ENCODE measurements at regions not wholly inside any gene's neighbourhood (a gene's known extent, or its start where the extent isn't known, plus 50 kb on each side); places are given as distances from the start of the nearest gene placed in this dataset.

DNA sequence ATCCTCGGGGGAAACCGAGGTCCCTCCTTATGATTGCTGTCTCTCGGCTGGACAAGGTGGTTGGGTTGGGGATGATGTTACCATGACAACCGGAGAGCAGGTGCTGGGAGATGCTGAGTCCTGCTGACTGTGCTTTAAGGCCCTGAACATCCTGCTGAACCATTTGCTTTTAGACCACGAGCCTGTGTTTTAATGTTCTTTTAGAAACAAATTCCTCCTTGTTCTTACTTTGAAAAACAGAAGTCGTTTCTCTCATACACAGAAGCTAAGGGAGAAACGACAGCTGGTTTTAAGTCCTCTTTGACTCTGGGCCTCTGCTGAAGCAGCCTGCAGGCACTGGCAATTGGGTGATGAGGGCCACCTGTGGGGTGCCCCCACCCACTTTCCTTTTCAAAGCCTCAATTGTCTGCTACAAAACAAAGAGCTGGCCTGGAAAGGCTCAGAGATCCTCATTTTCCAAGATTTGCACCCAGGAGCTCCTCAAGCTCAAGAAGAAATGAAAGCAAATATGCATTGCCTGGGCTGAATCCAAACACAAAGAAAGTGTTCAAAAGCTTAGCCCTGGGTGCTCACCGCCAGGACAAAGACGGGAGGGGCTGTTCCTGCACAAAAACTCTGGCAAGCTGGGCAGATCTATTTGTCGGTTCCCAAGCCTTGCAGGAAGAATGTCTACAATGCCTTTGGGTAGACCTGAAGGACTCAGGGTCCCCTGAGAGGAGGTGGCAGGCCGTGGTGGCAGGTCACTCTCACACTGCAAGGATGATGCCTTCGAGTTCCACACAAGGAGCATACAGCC is 90.0 kb upstream of the CLMN start:
- no peak for DNase-seq

DNA sequence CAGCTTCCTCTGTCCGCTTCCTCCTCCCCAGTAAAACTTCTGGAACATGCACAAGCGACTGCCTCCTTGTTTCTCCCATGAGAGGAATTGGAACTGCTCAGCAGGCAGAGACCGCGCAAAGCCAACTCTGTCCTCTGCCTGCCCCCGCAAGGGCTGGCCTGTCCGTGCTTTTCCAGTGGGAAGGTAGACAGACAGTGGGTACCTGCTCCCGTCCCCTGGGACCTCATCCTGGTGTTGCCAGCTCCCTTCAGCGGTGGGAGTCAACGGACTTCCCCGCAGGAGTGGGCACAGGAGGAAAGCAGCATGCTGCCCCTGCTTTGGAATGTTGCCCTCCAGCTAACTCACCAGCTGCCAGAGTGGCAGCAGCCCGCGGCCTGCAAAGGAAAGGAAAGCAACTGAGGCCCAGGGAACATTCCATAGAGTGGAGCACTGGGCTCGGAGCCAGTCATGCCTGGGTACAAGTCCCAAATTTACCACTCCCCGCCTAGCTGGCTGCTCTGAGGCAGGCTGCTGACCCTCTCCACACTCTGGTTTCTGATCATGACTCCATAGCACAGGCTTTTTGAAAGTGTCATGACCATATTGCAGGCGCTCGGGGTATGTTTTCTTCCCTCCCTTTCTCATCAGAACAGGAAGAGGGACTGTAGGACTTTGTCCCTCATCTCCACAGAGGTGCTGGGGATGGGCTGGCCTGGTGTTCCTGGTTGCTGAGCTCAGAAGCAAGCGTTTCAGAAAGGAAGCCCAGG is 89.2 kb upstream of the CLMN start:
- DNase-seq = no peak

DNA sequence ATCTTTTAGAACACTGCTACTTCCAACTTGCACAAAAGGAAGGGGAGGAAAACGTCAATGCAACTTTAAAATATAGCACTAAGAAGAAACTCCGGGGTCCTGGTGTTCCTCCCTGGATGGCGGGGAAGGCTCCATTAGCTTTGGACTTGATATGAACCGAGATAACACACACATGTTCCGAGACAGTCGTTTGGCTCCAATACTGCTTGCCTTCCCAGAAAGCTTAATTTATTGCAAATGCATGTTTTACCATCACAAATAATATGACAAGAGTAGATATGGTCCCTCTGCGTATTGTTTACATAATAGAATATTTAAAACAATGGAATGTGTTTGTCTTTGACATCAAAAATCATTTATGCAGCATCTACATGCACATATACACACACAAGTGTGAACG is 87.6 kb upstream of the CLMN start:
- DNase-seq = no peak

DNA sequence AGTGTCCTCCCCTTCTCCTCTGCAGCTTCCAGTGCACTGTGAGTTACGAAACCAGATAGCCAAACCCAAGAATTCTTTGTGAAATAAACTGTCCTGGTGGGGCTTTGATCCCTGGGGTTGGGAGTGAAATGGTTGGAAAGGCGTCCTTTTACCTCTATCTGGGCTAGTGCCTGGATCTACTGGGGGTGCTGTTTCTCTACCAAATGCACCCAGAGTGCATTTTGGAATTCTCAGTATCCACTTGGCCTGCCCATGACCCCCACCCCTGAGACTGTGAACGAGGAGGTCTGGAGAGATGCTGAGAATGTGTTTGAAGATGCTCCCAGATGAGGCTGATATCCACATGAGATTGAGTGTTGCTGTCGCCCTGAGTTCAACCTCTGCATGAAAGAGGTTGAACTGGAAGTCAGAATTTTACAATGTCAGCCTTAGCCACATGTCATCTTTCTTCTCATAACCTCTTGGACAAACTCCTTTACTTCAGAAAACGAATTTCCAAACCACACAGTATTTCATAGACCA is 87.1 kb upstream of the CLMN start:
- DNase-seq = no peak

DNA sequence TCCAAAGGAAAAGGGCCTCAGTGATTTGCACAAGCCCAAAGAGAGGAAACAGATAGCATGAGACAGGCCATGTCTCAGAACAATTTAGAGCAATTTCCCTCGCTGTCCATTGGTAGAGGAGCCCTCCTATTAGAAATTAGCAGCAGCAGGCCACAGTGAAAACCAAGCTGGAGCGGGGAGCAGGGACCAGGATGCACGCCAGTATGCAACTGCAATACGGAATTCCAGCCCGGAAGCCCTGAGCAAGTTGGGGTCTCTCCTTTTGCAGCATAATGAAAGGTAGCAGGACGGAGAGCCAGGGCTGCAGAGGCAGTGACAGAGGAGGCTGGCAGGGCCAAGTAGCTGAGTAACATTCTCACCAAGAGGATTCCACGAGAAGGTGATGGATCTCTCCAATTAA is 84.9 kb upstream of the CLMN start:
- DNase-seq = no peak

DNA sequence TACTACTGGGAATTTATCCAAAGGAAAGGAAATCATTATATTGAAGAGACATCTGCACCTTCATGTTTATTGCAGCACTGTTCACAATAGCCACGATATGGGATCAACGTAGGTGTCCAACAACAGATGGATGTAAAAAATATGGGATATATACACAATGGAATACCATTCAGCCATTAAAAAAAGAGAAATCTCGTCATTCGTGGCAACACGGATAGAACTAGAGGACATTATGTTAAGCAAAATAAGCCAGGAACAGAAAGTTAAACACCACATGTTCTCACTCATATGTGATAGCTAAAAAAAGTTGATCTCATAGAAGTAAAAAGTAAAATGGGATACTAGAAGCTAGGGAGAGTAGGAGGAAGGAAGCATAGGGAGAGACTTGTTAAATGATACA is 82.9 kb upstream of the CLMN start:
- DNase-seq = no peak

DNA sequence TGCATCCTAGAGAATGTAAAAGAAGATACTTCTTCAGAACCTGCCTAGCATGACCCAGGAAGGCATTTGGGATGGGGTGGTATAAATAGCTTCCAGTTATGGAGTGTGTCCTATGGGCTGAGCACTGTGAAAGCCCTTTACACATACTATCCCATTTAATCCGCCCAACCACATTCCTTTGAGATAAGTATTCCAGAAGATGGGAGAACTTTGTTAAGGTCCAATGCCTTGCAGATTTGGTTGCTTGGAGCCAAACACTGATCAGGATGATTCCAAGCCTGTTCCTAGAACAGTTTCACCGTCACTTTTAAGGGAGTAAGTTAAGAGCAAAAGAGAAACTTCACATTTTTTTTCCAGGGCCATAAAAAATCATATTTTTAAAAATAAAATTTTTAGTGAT is 82.5 kb upstream of the CLMN start:
- no peak for DNase-seq

DNA sequence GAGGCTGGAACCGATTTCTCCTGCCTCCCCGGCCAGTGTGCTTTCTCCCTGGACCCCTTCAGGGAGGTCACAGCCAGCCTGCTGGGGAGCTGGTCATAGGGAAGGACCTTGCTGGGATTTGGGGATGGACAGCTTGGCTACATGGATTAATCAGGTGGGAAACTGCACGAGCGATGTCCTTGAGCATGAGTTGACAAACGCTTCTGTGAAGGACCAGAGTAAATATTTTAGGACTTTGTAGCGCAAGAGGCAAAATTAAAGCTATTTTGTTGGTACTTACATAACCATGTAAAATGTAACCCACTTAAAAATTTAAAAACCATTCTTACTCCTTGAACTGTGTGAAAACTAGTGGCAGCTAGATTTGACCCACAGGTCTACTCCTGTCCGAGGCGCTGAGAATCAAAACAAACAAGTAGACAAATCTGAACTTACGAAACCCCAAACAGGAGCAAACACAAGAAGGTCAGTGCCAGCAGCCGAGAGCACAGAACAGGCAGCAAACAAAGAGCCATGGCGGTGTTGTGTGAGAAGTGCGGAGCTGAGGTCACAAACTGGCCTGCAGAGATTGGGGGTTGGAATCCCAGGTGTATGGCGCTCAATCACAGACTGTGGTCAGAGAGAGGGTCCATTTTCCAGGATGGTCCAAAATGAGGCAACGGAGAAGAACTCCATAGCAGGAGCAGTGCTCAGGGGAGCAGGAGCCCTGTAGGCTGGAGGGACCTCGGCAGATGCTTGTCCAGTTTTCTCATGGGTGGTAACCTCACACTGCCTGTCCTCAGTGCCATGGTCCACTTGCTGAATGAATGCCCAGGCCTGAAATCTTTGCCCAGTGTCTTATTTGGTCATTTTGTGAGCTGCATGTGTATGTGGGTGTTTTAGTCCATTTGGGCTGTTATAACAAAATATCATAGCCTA is 79.2 kb upstream of the CLMN start:
- no peak for DNase-seq

DNA sequence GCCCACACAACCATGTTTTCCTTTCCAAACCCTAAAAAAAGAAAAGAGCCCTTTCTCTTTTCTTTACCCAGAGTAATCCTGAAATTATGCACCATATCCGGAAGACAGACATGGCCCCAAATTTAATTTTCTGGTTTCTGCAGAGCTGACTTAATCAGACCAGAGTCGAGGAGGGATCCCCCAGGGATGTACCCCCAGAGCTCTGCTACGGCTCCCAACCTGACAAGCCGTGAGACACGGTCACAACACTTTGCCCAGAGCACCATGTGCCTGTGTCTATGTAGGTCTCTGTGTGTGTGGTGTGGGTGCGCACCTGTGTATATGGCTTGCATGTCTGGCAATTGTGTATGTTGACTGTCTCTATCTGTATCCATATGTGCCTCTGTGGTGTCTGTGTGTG is 77.6 kb upstream of the CLMN start:
- DNase-seq = no peak

DNA sequence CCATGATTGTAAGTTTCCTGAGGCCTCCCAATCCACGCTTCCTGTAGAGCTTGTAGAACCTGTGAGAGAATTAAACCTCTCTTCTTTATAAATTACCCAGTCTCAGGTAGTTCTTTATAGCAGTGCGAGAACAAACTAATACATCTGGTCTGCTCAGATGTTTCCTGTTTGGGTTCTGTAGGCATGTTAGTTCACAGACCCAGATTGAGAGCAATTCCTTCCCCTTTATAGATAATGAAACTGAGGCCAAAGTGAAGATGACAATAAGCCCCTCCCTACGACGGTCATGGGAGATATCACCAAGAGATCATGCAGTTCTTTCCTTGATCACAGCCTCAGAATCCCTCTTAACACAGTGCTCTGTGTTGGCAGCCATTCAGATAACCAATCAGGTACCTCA is 76.5 kb upstream of the CLMN start:
- peak; percentile 28 for DNase-seq

DNA sequence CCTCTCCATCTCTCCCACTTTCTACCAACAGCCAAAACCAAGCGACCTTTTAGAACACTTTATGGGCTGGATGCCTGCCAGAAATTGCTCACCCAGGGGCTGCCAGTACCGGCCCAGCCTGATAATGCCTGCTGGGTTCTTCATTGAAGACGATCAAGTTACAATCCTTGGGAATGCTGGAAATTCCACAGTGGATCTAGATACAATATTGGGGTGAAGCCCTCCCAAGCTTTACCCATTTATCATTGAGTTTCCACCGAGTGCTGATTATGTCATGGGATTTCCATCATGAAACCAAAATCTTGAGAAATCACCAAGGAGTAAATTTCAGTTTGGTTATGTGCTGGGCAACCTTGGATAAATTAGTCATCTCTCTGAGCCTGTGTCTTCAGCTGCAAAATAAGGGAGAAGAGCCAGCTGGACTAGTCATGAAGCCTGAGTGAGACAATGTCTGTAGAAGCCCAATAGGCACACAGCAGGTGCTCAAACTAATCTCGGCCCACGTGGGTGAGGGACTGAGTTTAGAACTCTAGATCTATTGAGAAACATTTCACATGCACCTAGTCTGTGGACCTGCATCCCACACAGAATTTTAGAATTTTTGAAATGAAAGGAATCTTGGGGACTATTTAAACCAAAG is 75.5 kb upstream of the CLMN start:
- no peak for DNase-seq

DNA sequence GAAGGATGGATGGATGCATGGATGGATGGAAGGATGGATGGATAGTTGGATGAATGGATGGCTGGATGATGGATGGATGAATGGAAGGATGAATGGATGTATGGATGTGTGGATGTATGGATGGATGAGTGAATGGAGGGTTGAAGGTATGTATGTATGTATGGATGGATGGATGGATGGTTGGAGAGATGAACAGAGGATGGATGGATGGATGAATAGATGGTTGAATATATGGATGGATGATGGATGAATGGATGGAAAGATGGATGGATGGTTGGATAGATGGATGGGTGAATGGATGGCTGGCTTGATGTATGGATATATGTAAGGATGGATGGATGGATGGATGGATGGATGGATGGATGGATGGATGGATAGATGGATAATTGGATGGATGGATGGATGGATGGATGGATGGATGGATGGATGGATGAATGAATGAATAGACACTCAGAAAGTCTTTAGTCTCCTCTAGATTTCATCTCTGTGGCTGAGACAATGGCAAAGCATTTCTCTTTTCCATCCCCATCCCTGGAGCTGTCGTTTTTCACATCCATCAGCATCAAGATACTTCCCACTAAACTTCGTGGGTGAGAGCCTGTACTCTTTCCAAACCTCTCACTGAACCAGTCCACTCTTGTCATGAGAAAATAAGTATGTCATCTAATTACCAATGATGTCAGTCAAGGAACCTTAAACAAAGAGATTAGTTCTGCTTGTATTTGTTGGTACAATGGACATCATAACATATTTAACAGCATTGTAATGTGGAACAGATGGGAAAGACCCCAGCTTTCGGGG is 74.8 kb upstream of the CLMN start:
- no peak for DNase-seq

DNA sequence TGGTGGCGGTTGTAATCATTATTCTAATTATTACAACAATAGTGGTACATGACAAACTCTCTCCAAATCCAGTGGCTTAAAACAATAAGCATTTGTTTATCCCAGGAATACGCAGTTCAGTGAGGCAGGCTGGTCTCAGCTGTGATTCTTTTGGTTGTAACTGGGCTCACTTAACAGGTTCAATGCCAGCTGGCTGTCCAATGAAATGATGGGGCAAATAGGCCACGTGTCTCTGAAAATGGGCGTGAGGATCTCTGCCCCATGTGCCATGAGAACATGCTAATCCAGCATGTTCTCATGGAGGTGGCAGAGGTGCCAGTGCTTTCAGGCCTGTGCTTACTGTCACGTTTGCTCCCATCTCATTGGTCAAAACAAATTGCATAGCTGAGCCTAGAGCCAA is 73.1 kb upstream of the CLMN start:
- no peak for DNase-seq

DNA sequence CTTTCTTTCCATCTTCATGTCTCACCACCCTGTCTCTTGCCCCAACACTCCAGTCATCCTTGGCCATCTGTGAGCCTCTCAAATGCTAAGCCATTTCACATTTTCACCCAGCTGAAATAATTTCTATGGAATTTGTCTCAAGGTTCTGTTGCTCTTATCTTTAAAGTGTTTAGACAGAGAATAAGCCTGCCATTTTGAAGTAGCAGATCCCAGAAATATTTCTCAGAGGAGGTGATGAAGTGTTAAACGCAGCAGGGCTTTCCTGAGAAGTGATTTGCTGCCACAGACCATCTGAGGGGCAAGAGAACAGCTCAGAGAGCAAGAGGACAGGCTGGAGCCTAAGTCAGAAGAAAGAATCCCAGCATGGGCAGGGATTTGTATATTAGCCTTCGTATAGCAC is 71.6 kb upstream of the CLMN start:
- no peak for DNase-seq

DNA sequence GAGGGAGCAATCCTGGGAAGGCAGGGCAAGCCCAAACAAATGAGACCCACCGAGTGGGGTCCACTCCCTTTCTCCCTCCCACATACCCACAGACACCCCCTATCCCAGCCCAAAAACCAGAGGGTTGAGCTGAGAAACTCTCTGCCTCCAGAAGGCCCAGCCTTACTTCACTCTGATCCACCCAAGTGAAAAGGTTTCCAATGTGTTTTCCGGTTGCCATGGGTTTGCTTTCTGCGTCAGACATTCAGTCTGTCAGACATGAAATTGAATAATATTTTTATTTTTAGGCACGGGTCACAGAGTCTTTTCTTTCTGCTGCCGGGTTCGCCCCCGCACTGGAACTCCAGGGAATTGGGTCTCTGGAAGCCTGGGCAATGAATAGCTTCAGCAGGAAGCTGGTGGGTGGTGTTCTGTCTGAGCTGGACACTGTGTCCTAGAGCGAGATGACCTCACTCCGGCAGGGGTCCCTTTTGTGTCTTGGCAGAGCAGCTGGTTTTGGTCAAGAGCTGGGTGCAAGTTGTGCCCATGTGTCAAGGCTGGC is 69.8 kb upstream of the CLMN start:
- DNase-seq = peak; percentile 64

DNA sequence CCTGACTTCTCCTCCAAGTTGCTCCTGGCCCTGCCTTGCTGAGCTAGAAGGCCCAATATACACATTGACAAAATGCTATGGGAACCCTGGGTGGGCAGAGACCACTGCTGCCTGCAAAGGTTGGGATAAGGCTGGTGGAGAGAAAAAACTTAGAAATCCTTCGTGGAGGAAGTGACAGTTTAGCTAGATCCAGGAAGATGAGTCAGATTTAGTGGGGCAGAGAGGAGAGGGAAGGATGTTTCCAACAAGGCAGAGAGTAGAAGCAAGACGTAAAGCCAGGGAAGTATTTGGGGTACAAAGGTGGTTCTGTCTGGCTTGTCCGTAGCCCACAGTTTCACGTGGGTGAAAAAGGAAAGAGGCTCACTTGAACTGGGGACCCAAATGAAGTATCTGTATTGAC is 69.0 kb upstream of the CLMN start:
- peak; percentile 40 for DNase-seq

DNA sequence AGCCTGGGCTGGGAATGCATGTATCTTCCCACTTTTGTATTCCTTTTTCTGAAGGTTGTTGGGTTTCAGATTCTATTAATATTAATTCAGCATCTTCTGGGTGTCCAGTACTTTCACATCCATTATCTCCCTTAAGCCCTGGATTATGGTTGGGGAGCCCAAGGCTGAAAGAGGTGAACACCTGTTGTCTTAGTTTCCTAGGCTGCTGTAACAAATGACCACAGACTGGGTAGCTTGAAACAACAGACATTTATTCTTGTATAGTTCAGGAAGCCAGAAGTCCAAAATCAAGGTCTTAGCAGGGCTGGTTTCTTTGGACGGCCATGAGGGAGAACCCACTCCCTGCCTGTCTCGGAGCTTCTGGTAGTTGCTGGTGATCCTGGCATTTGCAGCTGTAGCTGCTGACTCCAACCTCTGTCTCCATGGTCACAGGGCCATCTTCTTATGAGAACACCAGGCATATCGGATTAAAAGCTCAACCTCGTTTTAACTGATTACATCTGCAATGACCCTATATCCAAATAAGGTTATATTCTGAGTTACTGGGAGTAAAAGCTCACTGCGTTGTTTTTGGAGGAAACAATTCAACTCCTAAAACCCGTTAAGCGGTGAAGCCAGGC is 68.2 kb upstream of the CLMN start:
- DNase-seq = no peak

DNA sequence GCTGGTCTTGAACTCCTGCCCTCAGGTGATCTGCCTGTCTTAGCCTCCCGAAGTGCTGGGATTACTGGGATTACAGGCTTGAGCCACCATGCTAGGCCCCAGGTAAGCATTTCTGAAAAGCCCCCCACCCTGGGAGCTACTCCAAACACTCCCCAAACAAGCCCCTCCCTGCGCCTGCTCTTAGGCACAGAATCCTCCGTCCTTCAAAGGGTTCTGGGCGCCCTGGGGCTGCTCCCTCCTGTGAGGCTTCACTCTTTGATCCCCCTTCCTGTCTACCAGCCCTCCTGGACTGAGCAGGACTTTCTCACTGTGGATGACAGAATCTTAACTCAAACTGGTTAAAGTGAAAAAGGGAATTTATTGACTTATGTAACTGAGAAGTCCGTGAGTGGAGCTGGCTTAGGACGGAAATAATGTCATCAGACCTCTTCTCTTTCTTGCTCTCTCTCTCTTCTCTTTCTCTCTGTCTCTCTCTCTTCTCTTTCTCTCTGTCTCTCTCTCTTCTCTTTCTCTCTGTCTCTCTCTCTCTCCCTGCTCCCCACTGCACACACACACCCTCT is 66.9 kb upstream of the CLMN start:
- DNase-seq = no peak

DNA sequence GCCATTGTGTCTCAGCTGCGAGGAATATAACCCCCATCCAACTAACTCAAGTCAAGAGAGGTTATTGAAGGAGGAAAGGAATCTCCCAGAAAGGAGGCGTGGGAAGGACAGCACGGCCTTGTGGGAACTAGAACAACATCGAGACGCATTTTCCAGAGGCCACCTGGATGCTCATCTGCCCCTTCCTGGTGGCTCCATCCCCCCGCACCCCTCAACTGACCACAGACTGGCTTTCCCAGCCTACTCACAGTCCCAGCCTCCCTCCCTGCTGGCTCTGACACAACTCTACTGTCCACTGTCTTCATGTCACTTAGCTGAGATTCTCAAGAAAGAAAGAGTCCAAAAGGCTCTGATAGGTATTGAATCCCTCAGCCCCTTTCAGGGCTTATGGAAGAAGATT is 66.0 kb upstream of the CLMN start:
- no peak for DNase-seq

DNA sequence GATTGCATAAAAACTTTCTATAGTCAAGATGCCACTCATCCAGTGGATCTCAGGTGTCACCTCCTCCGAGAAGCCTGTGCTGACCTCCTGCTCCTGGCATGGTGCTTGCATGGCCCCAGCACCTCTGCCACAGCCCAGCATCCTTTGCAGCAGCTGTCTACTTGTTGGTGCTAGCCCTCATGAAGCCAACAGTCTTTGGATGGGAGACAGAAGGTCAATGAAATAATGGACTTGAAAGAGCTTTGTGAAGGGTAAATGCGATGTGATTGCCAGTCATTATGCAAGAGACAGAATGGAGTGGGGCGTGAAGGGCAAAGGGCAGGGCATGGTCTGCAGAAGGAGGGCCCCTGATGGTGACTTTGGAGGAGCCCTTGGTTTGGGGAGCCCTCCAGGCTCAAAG is 63.0 kb upstream of the CLMN start:
- DNase-seq = no peak

DNA sequence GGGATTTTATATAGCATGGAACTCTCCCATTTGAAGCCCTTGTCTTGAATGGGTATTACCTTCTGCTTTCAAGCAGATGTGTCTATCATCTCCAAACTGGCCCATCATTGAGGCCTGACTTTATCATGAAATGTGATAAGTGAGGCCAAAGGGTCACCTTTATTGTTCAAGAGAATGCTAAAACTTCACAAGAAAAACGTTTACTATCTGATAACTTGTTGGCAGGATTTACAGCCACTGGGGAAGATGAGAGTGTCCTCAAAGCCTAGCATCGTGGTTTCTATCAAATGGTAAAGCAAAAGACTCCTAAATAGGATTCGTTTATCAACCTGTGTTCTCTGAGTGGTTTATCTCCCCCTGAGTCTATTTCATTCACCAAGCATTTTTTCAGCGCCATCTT is 62.0 kb upstream of the CLMN start:
- DNase-seq = no peak
